Glutamatergic neuron (in vitro differentiated cells): ENCODE measurements at regions not wholly inside any gene's neighbourhood (a gene's known extent, or its start where the extent isn't known, plus 50 kb on each side); places are given as distances from the start of the nearest gene placed in this dataset.

Experiments used
- DNase-seq: peaks from one replicate; pipeline ENCODE4 v3.0.0; 2022
- H3K27ac Mint-ChIP-seq: one replicate; pipeline ENCODE4 v1.8.0; 2020; ENCODE audit warnings: mild to moderate bottlenecking, mixed read lengths, inconsistent platforms; ENCODE audit not compliant: unreplicated experiment
- H3K27me3 Mint-ChIP-seq: one replicate; pipeline ENCODE4 v1.8.0; 2020; ENCODE audit warnings: mild to moderate bottlenecking, moderate library complexity, mixed read lengths, inconsistent platforms; ENCODE audit not compliant: unreplicated experiment
- H3K36me3 Mint-ChIP-seq: one replicate; pipeline ENCODE4 v1.8.0; 2020; ENCODE audit warnings: mild to moderate bottlenecking, mixed read lengths, inconsistent platforms; ENCODE audit not compliant: unreplicated experiment
- H3K4me1 Mint-ChIP-seq: one replicate; pipeline ENCODE4 v1.8.0; 2020; ENCODE audit warnings: mild to moderate bottlenecking, low read depth, mixed read lengths, inconsistent platforms; ENCODE audit not compliant: unreplicated experiment
- H3K4me3 Mint-ChIP-seq: one replicate; pipeline ENCODE4 v1.8.0; 2020; ENCODE audit warnings: mild to moderate bottlenecking, mixed read lengths, inconsistent platforms; ENCODE audit not compliant: unreplicated experiment
- H3K9me3 Mint-ChIP-seq: one replicate; pipeline ENCODE4 v1.8.0; 2020; ENCODE audit warnings: mild to moderate bottlenecking, moderate library complexity, mixed read lengths, inconsistent platforms; ENCODE audit not compliant: unreplicated experiment
- TF ChIP-seq, protein P1 (sequence below): fragments of 200-600 bp; sonication (generic); IDR thresholded peaks from one replicate; pipeline ENCODE4 v1.5.0; 2021; ENCODE audit not compliant: partially characterized antibody, unreplicated experiment

DNA sequence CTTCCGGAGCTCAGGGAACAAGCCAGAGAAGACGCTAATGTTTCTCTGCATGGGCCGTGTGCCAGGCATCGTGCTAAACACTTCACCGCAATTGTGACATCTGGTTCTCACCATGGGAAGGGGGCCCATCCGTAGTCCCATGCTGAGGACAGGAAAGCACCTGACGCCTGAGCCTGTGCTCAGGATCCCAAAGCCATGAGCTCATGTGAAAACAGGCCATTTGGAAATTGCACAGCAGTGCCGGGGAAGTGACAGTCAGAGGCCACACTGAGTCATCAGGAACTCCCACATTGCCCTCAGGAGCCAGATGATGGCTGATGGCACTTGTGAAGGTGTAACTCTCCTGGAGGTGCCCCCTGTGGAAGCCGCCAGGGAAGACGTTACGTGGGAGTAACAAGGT lies 141.0 kb downstream of the INHBB start:
- TF ChIP-seq, protein P1, sequence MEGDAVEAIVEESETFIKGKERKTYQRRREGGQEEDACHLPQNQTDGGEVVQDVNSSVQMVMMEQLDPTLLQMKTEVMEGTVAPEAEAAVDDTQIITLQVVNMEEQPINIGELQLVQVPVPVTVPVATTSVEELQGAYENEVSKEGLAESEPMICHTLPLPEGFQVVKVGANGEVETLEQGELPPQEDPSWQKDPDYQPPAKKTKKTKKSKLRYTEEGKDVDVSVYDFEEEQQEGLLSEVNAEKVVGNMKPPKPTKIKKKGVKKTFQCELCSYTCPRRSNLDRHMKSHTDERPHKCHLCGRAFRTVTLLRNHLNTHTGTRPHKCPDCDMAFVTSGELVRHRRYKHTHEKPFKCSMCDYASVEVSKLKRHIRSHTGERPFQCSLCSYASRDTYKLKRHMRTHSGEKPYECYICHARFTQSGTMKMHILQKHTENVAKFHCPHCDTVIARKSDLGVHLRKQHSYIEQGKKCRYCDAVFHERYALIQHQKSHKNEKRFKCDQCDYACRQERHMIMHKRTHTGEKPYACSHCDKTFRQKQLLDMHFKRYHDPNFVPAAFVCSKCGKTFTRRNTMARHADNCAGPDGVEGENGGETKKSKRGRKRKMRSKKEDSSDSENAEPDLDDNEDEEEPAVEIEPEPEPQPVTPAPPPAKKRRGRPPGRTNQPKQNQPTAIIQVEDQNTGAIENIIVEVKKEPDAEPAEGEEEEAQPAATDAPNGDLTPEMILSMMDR, result no peak
- peaks cover 2% of the 10 kb centered on the region for H3K4me1 Mint-ChIP-seq
- H3K27me3 Mint-ChIP-seq, result peaks cover 2% of the 10 kb centered on the region
- DNase-seq, result peak; percentile 8
- H3K27ac Mint-ChIP-seq, result no peak overlapping the region
- H3K36me3 Mint-ChIP-seq, result no peaks in the 10 kb centered on the region
- H3K4me3 Mint-ChIP-seq, result no peak overlapping the region
- peaks cover 2% of the 10 kb centered on the region for H3K9me3 Mint-ChIP-seq

DNA sequence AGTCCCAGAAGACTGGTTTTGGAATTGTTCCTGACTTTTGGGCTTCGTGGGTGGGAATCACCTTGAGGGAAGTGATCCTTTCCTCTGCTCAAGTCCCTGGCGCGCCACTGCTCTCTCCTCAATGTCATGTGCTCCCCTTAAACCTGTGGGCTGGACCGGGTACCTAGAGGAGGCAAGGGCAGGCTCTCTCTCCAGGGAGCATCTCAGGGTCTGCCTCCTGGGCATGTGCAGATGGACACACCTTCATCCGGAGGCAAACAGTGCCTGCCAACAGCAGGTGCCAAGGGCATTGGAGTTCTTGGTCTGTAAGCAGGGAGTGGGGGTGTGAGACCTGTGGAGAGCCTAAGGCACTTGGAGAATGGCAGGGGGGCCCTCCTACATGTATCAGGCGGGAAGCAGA lies 142.6 kb downstream of the INHBB start:
- no peak overlapping the region for H3K27ac Mint-ChIP-seq
- peaks cover 3% of the 10 kb centered on the region for H3K9me3 Mint-ChIP-seq
- peak; percentile 3 for DNase-seq
- no peaks in the 10 kb centered on the region for H3K36me3 Mint-ChIP-seq
- peaks cover 2% of the 10 kb centered on the region for H3K27me3 Mint-ChIP-seq
- peaks cover 2% of the 10 kb centered on the region for H3K4me1 Mint-ChIP-seq
- TF ChIP-seq, protein P1, result no peak
- H3K4me3 Mint-ChIP-seq, result no peak overlapping the region

DNA sequence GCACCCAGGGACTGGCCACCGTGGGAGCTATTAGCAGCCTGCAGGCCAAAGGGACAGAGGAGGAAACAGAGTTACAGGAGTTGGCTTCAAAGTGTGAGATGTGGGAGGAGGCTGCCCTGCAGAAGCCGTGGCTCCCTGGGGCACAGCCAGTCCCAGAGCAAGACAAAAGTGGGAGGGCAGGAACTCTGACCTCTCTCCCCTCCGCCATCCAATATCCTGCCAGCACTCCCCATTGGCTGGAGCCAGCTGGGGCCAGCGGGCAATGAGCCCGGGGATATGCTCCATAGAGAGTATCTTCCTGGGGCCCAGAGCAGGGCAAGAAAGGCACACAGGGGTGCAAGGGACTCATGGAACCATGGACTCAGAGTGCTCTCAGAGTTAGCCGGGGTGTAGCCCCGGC lies 143.1 kb downstream of the INHBB start:
- no peak overlapping the region for H3K4me3 Mint-ChIP-seq
- DNase-seq, result peak; percentile 6

DNA sequence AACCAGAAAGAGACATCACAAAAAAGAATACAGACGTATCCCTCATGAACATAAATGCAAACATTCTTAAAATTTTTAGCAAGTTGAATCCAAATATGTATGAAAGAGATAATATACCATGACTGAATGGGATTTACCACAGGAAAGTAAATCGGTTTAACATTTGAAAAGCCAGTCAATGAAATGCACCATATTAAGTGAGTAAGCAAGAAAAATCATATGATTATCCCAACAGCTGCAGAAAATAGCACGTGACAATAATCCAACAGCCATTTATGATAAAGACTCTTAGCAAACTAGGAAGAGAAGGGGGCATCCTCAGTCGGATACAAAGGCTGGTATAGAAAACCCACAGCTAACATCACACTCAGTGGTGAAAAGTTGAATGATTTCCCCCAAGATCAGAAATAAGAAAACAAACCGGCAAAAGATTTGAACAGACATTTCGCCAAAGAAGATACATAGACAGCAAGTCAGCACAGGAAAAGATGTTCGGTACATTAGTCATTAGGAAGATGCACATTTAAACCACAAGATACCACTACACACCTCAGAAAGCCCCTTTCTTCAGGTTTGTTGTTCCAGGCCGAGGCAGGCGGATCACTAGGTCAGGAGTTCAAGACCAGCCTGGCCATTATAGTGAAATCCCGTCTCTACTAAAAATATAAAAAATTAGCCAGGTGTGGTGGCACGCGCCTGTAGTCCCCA lies 144.3 kb downstream of the INHBB start:
- Mint-ChIP-seq H3K27me3 (peaks cover 2% of the 10 kb centered on the region), H3K36me3 (no peaks in the 10 kb centered on the region), H3K4me3 (no peak overlapping the region), H3K9me3 (peaks cover 3% of the 10 kb centered on the region), H3K4me1 (peaks cover 2% of the 10 kb centered on the region), H3K27ac (no peak overlapping the region)
- TF ChIP-seq, protein P1, result no peak
- no peak for DNase-seq

More for the DNA sequence above, 143.1 kb downstream of the INHBB start:
- Mint-ChIP-seq H3K9me3 (peaks cover 3% of the 10 kb centered on the region), H3K36me3 (no peaks in the 10 kb centered on the region), H3K27ac (no peak overlapping the region), H3K4me1 (peaks cover 2% of the 10 kb centered on the region), H3K27me3 (peaks cover 2% of the 10 kb centered on the region)
- TF ChIP-seq, protein P1, result no peak

DNA sequence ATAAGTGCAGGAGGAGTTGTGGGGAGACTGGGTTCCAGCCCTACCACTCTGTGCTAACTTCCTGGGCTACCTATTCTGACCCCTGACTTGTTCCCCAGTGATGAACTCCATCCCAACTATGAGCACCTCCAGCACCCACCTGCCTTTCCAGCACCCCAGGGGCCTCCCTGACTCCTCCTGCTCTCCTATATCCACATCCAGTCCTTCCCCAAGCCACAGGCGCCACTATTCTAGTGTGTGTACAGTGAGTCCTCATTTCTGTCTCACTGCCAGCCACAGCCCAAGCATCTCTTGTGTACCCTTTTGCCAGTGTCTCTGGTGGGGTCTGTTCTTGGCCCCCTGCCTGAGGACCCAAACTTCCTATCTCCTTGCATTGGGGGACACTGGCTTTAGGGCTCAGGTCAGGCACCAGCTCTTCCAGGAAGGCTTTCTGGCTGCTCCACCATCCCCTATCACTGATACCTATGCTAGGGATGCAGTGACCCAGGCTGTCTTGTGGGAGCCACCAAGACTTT lies 145.2 kb downstream of the INHBB start:
- H3K36me3 Mint-ChIP-seq, result no peaks in the 10 kb centered on the region
- TF ChIP-seq, protein P1, result no peak
- peaks cover 4% of the 10 kb centered on the region for H3K27me3 Mint-ChIP-seq
- no peak overlapping the region for H3K27ac Mint-ChIP-seq
- H3K9me3 Mint-ChIP-seq, result peaks cover 3% of the 10 kb centered on the region
- no peak overlapping the region for H3K4me3 Mint-ChIP-seq
- no peaks in the 10 kb centered on the region for H3K4me1 Mint-ChIP-seq
- DNase-seq, result no peak
